ENCODE measurements at regions not wholly inside any gene's neighbourhood (a gene's known extent, or its start where the extent isn't known, plus 50 kb on each side); places are given as distances from the start of the nearest gene placed in this dataset.

DNA sequence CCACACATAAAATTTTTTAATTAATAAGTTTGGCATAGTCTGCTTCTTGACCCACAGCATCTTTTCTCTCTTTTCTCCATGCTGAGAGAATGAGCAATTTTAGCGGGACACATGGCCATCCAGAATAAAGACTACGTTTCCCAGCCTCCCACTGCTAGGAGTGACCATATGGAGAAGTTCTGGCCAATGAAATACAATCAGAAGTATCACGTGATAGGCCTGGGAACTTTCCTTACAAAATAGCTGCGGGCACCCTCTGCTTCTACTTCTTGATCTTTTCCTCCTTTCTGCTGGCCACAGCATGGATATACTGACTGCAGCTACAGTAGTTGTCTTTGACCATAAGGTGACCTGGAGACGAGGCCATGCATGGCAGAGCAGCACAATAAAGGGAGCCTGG is 348.0 kb downstream of the BCOR start:
- TF ChIP-seq CTCF (IDR thresholded peaks at IDR 0.05; ENCODE audit: low read depth, low read length) = no peak
- no peak for TF ChIP-seq EZH2phosphoT487 (IDR thresholded peaks at IDR 0.05; ENCODE audit: low read depth)

Data from OCI-LY3 (cell line).